NCI-H2107 (cell line): ENCODE measurements at regions not wholly inside any gene's neighbourhood (a gene's known extent, or its start where the extent isn't known, plus 50 kb on each side); places are given as distances from the start of the nearest gene placed in this dataset.
A peak's percentile ranks its signal among the peaks of the same experiment; 100 is the strongest.

Experiments used
- DNase-seq: peaks from one replicate; lab custom pipeline; 2025; lab: John Stamatoyannopoulos, UW

- DNase-seq = no peak
Observed at GRCh38 chr2:216808805-216809425, 50.9 kb downstream of the TNP1 start.

GRCh38 chr2:216807857-216808272 lies 52.0 kb downstream of the TNP1 start:
- DNase-seq = peak; percentile 86

- no peak for DNase-seq
Observed at GRCh38 chr2:216804357-216805350, 55.2 kb downstream of the TNP1 start.

- no peak for DNase-seq
Observed at GRCh38 chr2:216803791-216804190, 56.1 kb downstream of the TNP1 start.

GRCh38 chr2:216802516-216803215 lies 57.2 kb downstream of the TNP1 start:
- DNase-seq = no peak

- DNase-seq = no peak
Observed at GRCh38 chr2:216800836-216801235, 59.0 kb downstream of the TNP1 start.

GRCh38 chr2:216799873-216800431 lies 59.9 kb downstream of the TNP1 start:
- no peak for DNase-seq

GRCh38 chr2:216796115-216796840 lies 63.6 kb downstream of the TNP1 start:
- no peak for DNase-seq

GRCh38 chr2:216793386-216793785 lies 66.5 kb downstream of the TNP1 start:
- no peak for DNase-seq

- peak; percentile 61 for DNase-seq
Observed at GRCh38 chr2:216792222-216793021, 67.4 kb downstream of the TNP1 start.

- DNase-seq = no peak
Observed at GRCh38 chr2:216791303-216791702, 68.6 kb downstream of the TNP1 start.

- no peak for DNase-seq
Observed at GRCh38 chr2:216789081-216789480, 70.8 kb downstream of the TNP1 start.

GRCh38 chr2:216787851-216788540 lies 71.9 kb downstream of the TNP1 start:
- DNase-seq = no peak

GRCh38 chr2:216786676-216787075 lies 73.2 kb downstream of the TNP1 start:
- no peak for DNase-seq

- no peak for DNase-seq
Observed at GRCh38 chr2:216784456-216784855, 75.4 kb downstream of the TNP1 start.

- DNase-seq = no peak
Observed at GRCh38 chr2:216781709-216782108, 78.2 kb downstream of the TNP1 start.

- DNase-seq = no peak
Observed at GRCh38 chr2:216780843-216781242, 79.0 kb downstream of the TNP1 start.

GRCh38 chr2:216777637-216778273 lies 82.1 kb downstream of the TNP1 start:
- no peak for DNase-seq

- peak; percentile 71 for DNase-seq
Observed at GRCh38 chr2:216776066-216776850, 80.9 kb upstream of the IGFBP5 start.
